ENCODE measurements at regions not wholly inside any gene's neighbourhood (a gene's known extent, or its start where the extent isn't known, plus 50 kb on each side); places are given as distances from the start of the nearest gene placed in this dataset.

GRCh38 chr14:35236806-35237205 lies 55.4 kb upstream of the PSMA6 start:
- no peaks in the 10 kb centered on the region for H3K27me3 Mint-ChIP-seq
- H3K27ac Mint-ChIP-seq, result no peak overlapping the region
- peaks cover 1% of the 10 kb centered on the region for H3K36me3 Mint-ChIP-seq
- no peaks in the 10 kb centered on the region for H3K4me1 Mint-ChIP-seq
- no peaks in the 10 kb centered on the region for H3K9me3 Mint-ChIP-seq
- H3K4me3 Mint-ChIP-seq, result no peak overlapping the region

- H3K4me3 Mint-ChIP-seq, result no peak overlapping the region
- no peaks in the 10 kb centered on the region for H3K4me1 Mint-ChIP-seq
- no peaks in the 10 kb centered on the region for H3K9me3 Mint-ChIP-seq
- H3K27ac Mint-ChIP-seq, result no peak overlapping the region
- H3K27me3 Mint-ChIP-seq, result no peaks in the 10 kb centered on the region
- peaks cover 1% of the 10 kb centered on the region for H3K36me3 Mint-ChIP-seq
Observed at GRCh38 chr14:35240231-35240630, 52.0 kb upstream of the PSMA6 start.

Data from IgD-negative memory B cell (primary cell).